Panc1 (cell line): ENCODE measurements at regions not wholly inside any gene's neighbourhood (a gene's known extent, or its start where the extent isn't known, plus 50 kb on each side); places are given as distances from the start of the nearest gene placed in this dataset.

Source experiments
- ATAC-seq: fragments of 200-7000 bp; cut with Tn5 transposase; 2 replicates; pipeline ENCODE4 v1.9.1; 2020; ENCODE audit warnings: mild to moderate bottlenecking, moderate library complexity
- BruUV-seq: library from RNA; stranded (reverse); fragments of 400-500 nt; replicated peaks from 2 replicates; lab custom pipeline; 2021; lab: Mats Ljungman, UMichigan
- CTCF ChIA-PET: fragments of 300-600 bp; sonication (Branson Sonifier 250); formaldehyde crosslinking; loops from one replicate; lab custom pipeline; 2022; ENCODE audit warnings: antibody characterized with exemption; lab: Charles Lee
- POLR2A ChIA-PET: fragments of 300-600 bp; sonication (Branson Sonifier 250); formaldehyde crosslinking; loops from one replicate; lab custom pipeline; 2022; ENCODE audit warnings: antibody characterized with exemption; lab: Charles Lee
- DNase-seq: peaks from one replicate; pipeline ENCODE4 v3.0.0-alpha.2; 2010; ENCODE audit warnings: low read depth, low spot score
- H3K27ac ChIP-seq: 2 replicates; pipeline ENCODE4 v1.5.1; 2011; ENCODE audit warnings: mild to moderate bottlenecking, low read length, inconsistent platforms
- H3K27me3 ChIP-seq: fragments of 200-500 bp; sonication (Bioruptor generic); 2 replicates; pipeline ENCODE4 v1.6.0; 2014; ENCODE audit warnings: low read length, inconsistent platforms; ENCODE audit not compliant: control insufficient read depth, insufficient read depth
- H3K36me3 ChIP-seq: fragments of 200-500 bp; sonication (Bioruptor generic); 2 replicates; pipeline ENCODE4 v1.5.1; 2014; ENCODE audit warnings: inconsistent platforms, mild to moderate bottlenecking, low read length, moderate library complexity; ENCODE audit not compliant: control insufficient read depth, insufficient read depth
- H3K4me1 ChIP-seq: 2 replicates; pipeline ENCODE4 v1.5.1; 2011; ENCODE audit warnings: inconsistent platforms, mild to moderate bottlenecking, low read length, moderate library complexity; ENCODE audit not compliant: control insufficient read depth, insufficient read depth
- H3K4me3 ChIP-seq, 2 experiments: 2 replicates each; pipeline ENCODE4 v1.5.1; 2011 to 2012; ENCODE audit warnings: low read depth in 2 of 2, low read length in 2 of 2, mild to moderate bottlenecking in 2 of 2, inconsistent platforms in 1 of 2, moderate library complexity in 1 of 2
- H3K9me3 ChIP-seq: fragments of 200-500 bp; sonication (Bioruptor generic); 2 replicates; pipeline ENCODE4 v1.5.1; 2014; ENCODE audit warnings: low read depth, mild to moderate bottlenecking, inconsistent platforms, low read length, moderate library complexity; ENCODE audit not compliant: control insufficient read depth, insufficient read depth
- CTCF ChIP-seq: fragments of 450-650 bp; IDR thresholded peaks from 2 replicates; pipeline ENCODE4 v1.5.1; 2017; ENCODE audit warnings: mild to moderate bottlenecking
- POLR2AphosphoS5 ChIP-seq: IDR thresholded peaks from 2 replicates; pipeline ENCODE4 v1.6.1; 2012; ENCODE audit warnings: mild to moderate bottlenecking, low read depth, low read length, moderate library complexity
- REST ChIP-seq, 2 experiments: IDR thresholded peaks; 2 replicates each; pipeline ENCODE4 v1.6.1; 2011 to 2012; ENCODE audit warnings: low read depth in 2 of 2, control low read depth in 1 of 2, low read length in 1 of 2, mild to moderate bottlenecking in 1 of 2, moderate library complexity in 1 of 2; ENCODE audit not compliant: insufficient read depth in 1 of 2
- SIN3A ChIP-seq: IDR thresholded peaks from 2 replicates; pipeline ENCODE4 v1.6.1; 2012; ENCODE audit warnings: low read depth, mild to moderate bottlenecking, low read length, moderate library complexity, borderline replicate concordance; ENCODE audit not compliant: insufficient read depth
- TCF7L2 ChIP-seq: IDR thresholded peaks from 2 replicates; pipeline ENCODE4 v1.6.1; 2011; ENCODE audit warnings: mild to moderate bottlenecking, low read depth, low read length, inconsistent platforms
- in situ Hi-C: cut with HindIII; loops from 2 replicates; pipeline ENCODE4 v1.10.0; 2016; ENCODE audit warnings: low sequenced_read_pairs, low pct_unique_long_range_greater_than_20kb
- intact Hi-C: fragments of 100-400 bp; cut with micrococcal nuclease; formaldehyde crosslinking; loops from one replicate; pipeline ENCODE4 v1.10.0; 2022; ENCODE audit not compliant: unreplicated experiment

GRCh38 chr17:34832376-34832775, 128.9 kb downstream of the CCT6B start:
- ATAC-seq = no peak
- Histone ChIP-seq H3K4me1 (no peaks in the 10 kb centered on the region), H3K9me3 (no peaks in the 10 kb centered on the region), H3K36me3 (no peaks in the 10 kb centered on the region), H3K27ac (no peak overlapping the region), H3K27me3 (peaks cover 11% of the 10 kb centered on the region), H3K4me3 (no peak overlapping the region)
- TF ChIP-seq CTCF = no peak
- no peak for TF ChIP-seq POLR2AphosphoS5
- TF ChIP-seq SIN3A = no peak
- TF ChIP-seq REST (IDR thresholded peaks at IDR 0.05; ENCODE audit: insufficient read depth in 1 of 2, low read depth in 2 of 2, low read length in 1 of 2) = no peak
- TF ChIP-seq TCF7L2 = no peak
- POLR2A ChIA-PET = no interaction called here
- DNase-seq = no peak
- CTCF ChIA-PET = no interaction called here
- BruUV-seq = no TSS peak
- in situ Hi-C loops = no loop called here
- intact Hi-C loops = loop anchor here (10.0 kb wide), 1 partner anchor 62 kb away; no protein-coding TSS in a partner anchor

- ChIA-PET CTCF (interaction anchor here (0.6 kb wide), 1 partner anchor 189 kb away, joined by 4 read pairs; no protein-coding TSS in a partner anchor), POLR2A (no interaction called here)
- peak; percentile 15 for DNase-seq
- no peaks in the 10 kb centered on the region for H3K9me3 ChIP-seq
- intact Hi-C loops = no loop called here
- in situ Hi-C loops = no loop called here
- H3K4me1 ChIP-seq = no peaks in the 10 kb centered on the region; the same call in 1 of the 2 replicates
- no peak overlapping the region for H3K27ac ChIP-seq
- TF ChIP-seq TCF7L2 (no peak), POLR2AphosphoS5 (no peak), CTCF (no peak), REST (IDR thresholded peaks at IDR 0.05; ENCODE audit: insufficient read depth in 1 of 2, low read depth in 2 of 2, low read length in 1 of 2) (no peak), SIN3A (no peak)
- BruUV-seq = no TSS peak
- H3K36me3 ChIP-seq = no peaks in the 10 kb centered on the region
- ATAC-seq = no peak
- H3K27me3 ChIP-seq = peaks cover 6% of the 10 kb centered on the region; the same call in 1 of the 2 replicates
- no peak overlapping the region for H3K4me3 ChIP-seq
Observed at GRCh38 chr17:34827008-34827407, 134.3 kb downstream of the CCT6B start.
